GM19239 (cell line): ENCODE measurements at regions not wholly inside any gene's neighbourhood (a gene's known extent, or its start where the extent isn't known, plus 50 kb on each side); places are given as distances from the start of the nearest gene placed in this dataset.

Experiments
- DNase-seq: peaks from one replicate; pipeline ENCODE4 v3.0.0; 2011; ENCODE audit warnings: low spot score; ENCODE audit not compliant: insufficient read length
- FAIRE-seq: peaks from 2 replicates; lab custom pipeline; 2011; peaks lifted over from hg19 to GRCh38; lab: Jason Lieb, UNC

GRCh38 chr12:124233041-124233796, 61.7 kb upstream of the RFLNA start:
- FAIRE-seq, result no peak

GRCh38 chr12:124233846-124234640, 60.9 kb upstream of the RFLNA start:
- DNase-seq (no peak), FAIRE-seq (no peak)

More at GRCh38 chr12:124233041-124233796, 61.7 kb upstream of the RFLNA start:
- no peak for DNase-seq

- DNase-seq (no peak), FAIRE-seq (no peak)
These were observed 58.3 kb upstream of the RFLNA start for GRCh38 chr12:124236625-124237031.

GRCh38 chr12:124238886-124239285, 56.0 kb upstream of the RFLNA start:
- no peak for FAIRE-seq

GRCh38 chr12:124240493-124240892, 54.4 kb upstream of the RFLNA start:
- peak; percentile 35 for DNase-seq

More at GRCh38 chr12:124238886-124239285, 56.0 kb upstream of the RFLNA start:
- DNase-seq, result no peak

GRCh38 chr12:124241776-124242528, 52.9 kb upstream of the RFLNA start:
- FAIRE-seq (no peak), DNase-seq (no peak)

More at GRCh38 chr12:124240493-124240892, 54.4 kb upstream of the RFLNA start:
- no peak for FAIRE-seq

- FAIRE-seq, result no peak
These were observed 52.3 kb upstream of the RFLNA start for GRCh38 chr12:124242529-124243065.

GRCh38 chr12:124243936-124244335, 51.0 kb upstream of the RFLNA start:
- FAIRE-seq (no peak), DNase-seq (no peak)

More at GRCh38 chr12:124242529-124243065, 52.3 kb upstream of the RFLNA start:
- DNase-seq, result no peak
